NCI-H82 treated with DMSO at 0.1 percent for 48 hours (cell line): ENCODE measurements at regions not wholly inside any gene's neighbourhood (a gene's known extent, or its start where the extent isn't known, plus 50 kb on each side); places are given as distances from the start of the nearest gene placed in this dataset.

ENCODE experiments used
- DNase-seq: peaks from one replicate; lab custom pipeline; 2025; ENCODE audit not compliant: unreplicated experiment; lab: John Stamatoyannopoulos, UW

DNA sequence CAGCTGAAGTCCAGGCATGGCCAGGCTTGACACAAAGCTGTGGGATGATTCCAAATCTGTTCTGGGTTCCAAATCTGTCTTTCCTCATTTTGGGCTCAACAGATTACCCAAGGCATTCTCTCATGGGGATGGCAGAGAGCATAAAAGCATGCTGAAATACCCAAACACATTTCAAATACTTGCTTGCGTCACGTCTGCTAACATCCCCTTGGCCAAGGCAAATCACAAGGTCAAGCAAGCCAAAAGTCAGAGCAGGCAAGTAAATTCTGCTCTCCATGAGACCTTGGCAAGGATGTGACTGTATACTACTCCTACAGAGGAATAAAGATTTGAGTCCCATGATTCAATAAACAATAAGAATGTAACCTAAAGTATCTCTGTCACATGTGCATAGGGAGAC lies 306.7 kb downstream of the EPB41L4A start:
- no peak for DNase-seq

GRCh38 chr5:112109331-112110007 lies 309.6 kb downstream of the EPB41L4A start:
- DNase-seq: no peak

- no peak for DNase-seq
These were observed 312.2 kb downstream of the EPB41L4A start for GRCh38 chr5:112106878-112107277.

DNA sequence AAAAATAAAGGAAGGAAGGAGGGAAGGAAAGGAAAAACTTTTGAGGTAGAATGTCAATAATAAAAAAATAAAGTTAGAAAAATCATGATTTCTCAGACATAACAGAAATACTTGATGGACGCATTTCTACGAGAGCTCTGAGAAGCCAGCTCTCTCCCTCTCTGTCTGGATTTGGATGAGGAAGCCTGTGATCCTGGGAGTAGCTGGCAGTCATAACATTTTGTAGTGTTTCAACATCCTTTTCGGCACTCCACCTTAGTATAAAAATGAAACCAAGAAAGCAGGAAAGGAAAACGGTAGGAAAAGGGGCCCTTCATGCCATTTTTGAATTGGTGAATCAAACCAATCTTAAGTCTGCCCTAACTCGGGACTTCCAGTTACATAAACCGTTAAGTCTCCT lies 321.3 kb downstream of the EPB41L4A start:
- DNase-seq: no peak

DNA sequence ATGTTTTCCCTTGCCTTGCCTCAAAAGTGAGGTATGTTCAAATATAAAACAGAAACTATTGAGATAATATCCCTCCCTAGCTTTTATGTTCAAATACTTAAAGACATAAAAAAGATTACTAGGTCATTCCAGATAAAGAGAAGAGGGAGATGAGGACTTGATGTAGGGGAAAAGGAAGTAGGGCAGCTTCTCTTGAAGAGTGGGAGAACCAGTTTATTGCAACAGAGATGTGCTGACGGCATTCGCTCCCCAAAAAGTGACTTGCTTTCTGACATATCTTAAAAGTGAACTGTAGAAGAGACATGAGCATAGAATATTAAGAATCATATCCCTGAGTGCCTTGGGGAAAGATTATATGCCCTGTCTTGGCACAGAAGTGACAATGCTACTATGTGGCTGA lies 330.2 kb upstream of the NREP start:
- DNase-seq: no peak

DNA sequence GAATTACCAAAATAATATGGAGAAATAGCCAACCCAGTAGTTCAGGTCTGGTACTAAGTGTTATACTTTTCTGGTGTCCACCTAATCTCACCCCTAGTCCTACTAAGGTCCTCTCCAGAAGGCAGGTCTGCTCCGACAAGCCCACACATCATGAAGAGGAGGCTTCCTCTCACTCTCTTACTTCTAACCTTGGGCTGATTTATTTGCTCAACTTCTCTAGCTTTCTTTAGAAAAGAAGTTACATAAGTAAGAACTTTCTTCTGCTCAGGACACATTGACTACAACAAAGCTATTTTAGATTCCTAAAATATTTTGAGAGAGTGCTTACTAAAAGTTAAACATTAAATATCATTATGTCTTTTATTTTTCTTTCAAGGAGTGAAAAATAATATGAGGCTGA lies 329.7 kb upstream of the NREP start:
- no peak for DNase-seq

DNA sequence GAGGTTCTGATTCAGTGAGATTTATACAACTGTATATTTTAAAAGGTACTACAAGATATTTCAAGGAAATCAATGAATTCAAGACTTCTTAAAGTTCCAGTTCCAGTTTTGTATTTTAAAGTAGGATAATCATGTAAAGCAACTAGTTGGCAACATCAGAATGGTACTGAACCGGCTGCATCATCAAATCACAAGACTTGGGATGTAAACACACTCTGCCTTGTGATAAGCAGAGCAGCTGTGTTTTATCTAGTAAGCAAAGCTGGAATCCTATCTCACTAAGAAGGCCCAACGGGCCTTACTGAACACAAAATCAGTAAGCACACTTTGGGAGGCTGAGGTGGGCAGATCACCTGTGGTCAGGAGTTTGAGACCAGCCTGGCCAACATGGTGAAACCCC lies 327.2 kb upstream of the NREP start:
- DNase-seq: no peak

DNA sequence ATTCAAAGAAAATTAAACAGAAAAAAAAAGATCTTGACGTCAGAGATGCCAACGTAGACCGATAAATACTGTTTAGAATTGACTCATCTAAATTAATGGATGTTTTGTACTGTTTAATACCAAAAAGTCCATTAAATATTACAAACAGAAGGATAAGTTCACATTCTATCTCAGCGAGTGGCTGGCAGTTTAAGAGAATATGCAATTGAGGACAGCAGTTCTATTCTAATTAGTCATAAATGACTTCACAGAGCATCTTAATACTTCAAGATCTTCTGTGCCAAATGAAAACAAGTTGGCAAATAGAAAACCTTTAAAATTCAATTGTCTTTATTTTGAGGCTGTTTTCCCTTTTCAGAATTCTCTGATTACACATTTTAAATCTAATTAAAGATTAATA lies 326.6 kb upstream of the NREP start:
- DNase-seq: no peak

GRCh38 chr5:112077180-112077579 lies 320.2 kb upstream of the NREP start:
- DNase-seq: no peak

DNA sequence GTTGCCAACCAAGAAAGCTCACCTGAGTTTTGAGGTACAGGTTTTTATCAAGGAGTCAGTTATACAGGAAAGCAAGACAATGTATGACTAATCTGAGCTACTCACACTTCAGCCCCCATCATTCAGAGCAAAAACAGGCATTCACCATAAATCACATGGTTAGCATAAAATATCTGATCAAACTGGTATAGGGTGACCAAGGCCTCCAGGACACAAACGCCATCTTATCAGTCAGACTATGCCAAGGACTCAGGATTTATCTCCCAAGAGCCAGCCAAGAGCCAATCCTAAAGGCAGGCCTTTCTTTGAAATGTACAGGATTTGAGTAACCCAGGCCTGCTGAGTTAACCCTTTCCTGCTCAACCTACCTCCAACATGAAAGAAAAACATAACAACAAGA lies 313.0 kb upstream of the NREP start:
- no peak for DNase-seq

DNA sequence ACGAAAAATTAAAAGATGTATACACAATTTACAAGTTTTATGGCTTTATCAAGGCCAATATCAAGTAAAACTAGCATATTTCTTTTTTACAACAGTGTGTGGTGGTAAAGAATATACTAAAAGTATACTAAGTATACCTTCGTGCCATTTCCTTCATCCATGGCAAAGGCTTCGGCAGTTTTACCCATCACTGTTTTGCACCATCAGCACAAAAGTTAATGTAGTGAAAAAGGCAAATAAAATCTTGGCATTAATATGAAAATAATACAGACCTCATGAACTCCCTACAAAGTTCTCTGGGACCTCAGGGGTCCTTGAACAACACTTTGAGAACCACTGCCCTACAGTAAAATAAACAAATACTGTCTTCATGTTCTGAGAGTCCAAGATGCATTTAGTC lies 312.3 kb upstream of the NREP start:
- DNase-seq: no peak

- no peak for DNase-seq
These were observed 311.6 kb upstream of the NREP start for GRCh38 chr5:112068593-112068992.

GRCh38 chr5:112065781-112066180 lies 308.8 kb upstream of the NREP start:
- DNase-seq: no peak

DNA sequence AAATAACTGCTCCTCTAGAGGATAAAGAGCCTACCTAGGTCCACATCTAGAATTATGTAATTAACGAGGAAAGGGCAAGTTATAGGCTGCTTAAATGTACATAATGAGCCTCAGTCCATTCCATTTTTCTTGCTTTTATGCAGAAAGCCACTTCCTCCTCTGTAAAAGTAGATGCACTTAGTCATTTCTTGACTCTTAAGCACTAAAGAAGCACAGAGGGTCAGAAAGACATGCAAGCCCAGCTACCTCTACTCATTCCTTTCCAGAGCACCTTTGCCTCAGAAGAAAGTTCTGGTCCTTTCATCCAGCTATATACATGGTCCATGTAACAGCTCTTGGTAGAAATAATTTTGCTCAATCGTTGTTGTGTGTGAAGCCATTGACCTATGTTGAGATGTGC lies 308.0 kb upstream of the NREP start:
- DNase-seq: no peak

DNA sequence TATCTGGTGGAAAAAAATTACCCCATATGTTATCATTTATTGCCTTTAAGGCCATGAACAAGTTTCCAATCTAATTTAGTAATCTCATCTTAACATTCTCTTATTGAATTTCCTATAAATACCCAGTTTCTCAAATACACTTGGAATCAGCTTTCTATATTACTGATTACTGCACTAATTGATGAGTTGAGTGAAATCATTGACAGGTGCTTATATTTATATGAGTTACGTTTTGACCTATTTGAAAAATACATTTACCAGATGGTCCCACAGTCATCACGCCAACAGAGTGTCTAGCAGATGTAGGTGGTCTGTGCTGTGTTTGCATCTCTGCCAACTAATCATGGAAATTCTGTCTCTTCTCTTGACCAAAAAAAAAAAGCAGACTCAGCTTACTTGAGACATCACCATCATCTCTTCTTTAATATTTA lies 307.3 kb upstream of the NREP start:
- DNase-seq: no peak

DNA sequence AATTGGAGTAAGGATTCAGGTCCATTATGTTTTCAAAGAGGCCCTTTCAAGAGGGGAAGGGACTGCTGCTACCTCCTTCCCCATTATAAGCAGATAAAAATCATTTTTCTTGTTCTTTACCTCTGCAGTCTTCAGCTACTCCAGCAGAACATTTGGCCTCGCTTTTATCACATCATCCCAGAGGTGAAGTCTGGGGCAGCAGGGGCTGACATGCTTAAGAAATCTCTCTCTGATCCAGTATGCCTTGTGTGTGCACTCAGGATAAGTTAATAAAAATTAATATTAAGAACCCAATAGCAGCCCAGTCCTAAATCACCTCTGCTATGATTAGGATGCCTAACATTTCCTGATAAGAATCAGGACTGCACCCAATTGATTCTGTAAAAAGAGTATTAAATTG lies 306.9 kb upstream of the NREP start:
- DNase-seq: no peak

- no peak for DNase-seq
These were observed 306.2 kb upstream of the NREP start for GRCh38 chr5:112063191-112063590.

DNA sequence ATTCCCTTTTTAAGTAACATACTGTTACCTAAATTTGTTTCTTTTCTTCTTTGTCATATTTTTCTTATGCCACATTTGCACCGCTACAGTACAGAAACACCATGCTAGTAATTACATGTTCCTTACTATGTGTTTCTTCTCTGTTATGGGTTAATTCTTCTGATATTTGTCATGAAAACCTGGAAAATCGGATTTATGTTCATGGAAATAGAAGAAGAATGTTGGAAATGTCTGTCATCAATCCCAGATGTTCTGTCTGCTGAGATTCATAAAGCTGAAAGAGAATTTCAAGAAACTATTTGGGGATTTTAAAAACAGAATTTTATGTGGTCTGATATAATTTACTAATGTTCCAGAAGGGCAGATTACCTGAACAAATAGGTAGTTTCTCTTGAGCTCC lies 305.2 kb upstream of the NREP start:
- DNase-seq: no peak

- no peak for DNase-seq
These were observed 304.7 kb upstream of the NREP start for GRCh38 chr5:112061666-112062065.

GRCh38 chr5:112059579-112060135 lies 302.7 kb upstream of the NREP start:
- no peak for DNase-seq

DNA sequence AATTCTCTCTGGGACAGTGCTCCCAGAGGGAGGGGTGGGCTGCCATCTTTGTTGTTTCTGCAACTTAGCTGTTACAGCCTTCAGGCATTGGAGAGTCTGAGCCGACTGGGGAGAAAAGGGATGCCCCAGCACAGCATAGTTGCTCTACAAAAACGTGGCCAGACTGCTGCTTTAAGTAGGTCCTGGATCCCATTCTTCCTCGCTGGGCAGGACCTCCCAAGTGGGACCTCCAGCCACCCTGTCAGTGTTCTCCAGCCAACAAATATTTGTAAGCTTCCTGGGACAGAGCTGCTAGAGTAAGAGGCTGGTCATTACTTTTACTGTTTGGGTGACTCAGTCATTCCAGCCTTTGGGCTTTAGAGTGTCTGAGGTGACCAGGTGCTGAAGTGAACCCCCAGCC lies 292.7 kb upstream of the NREP start:
- DNase-seq: no peak

- DNase-seq: no peak
These were observed 279.2 kb upstream of the NREP start for GRCh38 chr5:112036206-112036605.

- no peak for DNase-seq
These were observed 277.5 kb upstream of the NREP start for GRCh38 chr5:112034421-112034979.
